ENCODE measurements at regions not wholly inside any gene's neighbourhood (a gene's known extent, or its start where the extent isn't known, plus 50 kb on each side); places are given as distances from the start of the nearest gene placed in this dataset.
"Not testable (repeated sequence)": the region's sequence is repeated elsewhere in the genome, so short reads cannot be mapped to it uniquely, and the experiment has no call there.

DNA sequence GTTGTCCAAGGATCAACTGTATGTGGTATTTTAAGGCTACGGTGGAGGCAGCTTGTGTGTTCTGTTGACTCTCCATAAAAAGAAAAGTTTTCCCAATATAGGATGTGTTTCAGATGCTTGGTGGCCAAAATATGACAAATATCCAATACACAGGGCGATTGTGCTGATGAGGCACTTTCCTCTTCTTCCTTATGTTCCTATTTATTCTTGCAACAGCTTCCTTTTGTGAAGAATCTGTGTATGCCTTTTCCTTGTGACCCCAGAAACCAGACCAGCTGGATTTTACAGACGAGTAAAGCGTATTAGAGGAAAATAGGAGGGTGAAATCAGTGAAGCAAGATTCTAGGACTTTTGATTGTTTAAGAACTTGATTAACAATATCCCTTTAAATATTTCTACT, 452.0 kb downstream of the DMAC1 start:
- no peak for DNase-seq (ENCODE audit: low read depth in 3 of 3)

GRCh38 chr9:7346144-7346543, 453.4 kb downstream of the DMAC1 start:
- DNase-seq (ENCODE audit: low read depth in 3 of 3) = no peak

DNA sequence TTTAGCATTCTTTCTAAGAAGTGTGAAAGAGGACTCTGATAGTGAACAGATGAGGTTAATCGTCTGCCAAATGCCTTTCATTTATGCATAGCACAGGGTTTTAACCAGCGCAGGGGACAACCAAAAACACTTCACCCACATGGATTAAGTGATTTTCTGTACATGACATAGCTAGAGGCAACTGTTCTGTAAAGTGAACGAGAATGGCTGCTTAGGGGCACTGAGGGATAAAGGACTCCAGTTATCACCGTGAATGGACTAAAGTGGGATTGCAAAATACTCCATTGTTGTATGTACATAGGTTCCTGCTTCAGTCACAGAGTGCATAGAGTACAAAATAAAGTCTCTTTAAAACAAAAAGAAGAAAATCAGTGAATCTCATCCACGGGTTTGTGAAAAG, 456.8 kb downstream of the DMAC1 start:
- no peak for DNase-seq (ENCODE audit: low read depth in 3 of 3)

DNA sequence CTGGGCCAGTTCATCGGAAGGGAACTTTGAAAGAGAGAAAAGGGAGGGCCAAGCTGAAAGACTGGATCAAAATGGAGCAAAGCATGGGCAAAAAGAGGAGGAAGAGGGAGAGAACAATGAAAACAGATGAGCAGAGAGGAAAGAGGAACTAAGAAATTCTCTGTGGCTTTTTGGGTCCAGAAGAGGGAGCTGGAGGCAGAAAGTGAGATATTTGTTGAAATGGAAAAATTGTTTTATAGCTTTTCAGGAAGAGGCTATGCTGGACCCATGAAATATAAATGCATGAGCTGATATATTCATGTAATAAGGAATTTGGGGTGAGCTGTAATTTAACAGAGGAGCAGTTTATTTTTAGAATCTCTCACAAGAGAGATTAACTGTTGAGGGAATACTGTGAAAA, 457.3 kb downstream of the DMAC1 start:
- no peak for DNase-seq (ENCODE audit: low read depth in 3 of 3)

DNA sequence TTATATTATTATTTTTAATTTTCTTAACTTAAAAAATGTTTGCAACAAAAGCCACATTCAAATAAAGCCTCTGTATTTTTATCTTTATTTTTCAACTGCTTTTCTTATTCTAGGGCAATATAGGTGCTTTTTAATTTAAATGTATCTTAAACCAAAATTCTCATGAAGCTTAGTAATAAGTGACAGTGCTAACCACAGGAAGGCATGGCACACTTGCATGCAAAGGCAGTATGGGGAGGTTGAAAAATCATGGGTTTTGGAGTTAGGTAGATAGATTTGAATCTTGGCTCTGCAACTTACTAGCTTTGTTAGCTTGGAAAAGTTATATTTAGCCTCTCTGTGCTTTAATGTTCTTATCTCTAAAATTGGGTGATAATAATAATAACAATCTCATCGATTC, 458.0 kb downstream of the DMAC1 start:
- no peak for DNase-seq (ENCODE audit: low read depth in 3 of 3)

GRCh38 chr9:7340451-7340850, 459.1 kb downstream of the DMAC1 start:
- no peak for DNase-seq (ENCODE audit: low read depth in 3 of 3)

GRCh38 chr9:7338586-7339281, 460.8 kb downstream of the DMAC1 start:
- no peak for DNase-seq (ENCODE audit: low read depth in 3 of 3)

DNA sequence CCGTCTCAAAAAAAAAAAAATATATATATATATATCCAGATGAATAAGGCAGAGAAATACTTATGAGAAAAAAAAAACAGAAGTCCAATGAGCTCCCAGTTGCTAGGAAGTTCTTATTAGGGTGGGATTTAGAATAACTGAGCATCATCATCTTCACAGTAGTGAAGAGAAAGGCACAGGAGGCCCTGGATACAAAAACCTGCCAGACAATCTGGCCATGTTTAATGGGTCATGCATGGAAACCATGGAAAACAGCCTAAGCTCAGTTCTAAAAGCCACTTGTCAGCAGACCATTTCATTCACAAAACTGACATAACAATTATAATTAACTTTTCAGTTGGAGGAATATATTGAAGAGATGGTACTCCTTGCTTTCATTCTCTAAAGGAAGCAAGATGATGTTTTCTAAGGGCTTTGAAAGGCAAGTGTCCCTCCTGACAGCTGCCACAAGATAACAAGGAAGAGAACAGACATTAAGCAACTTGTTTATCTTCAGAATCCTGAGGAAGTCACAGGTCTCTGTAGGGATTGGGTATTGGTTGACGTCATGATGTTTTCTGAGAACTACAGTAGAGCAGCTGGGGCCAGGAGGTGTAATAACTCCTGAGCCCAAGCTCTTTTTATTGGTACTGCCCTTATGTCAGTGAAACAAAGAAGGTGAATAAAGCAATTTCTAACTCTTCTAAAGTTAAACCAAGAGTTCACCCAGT, 463.1 kb downstream of the DMAC1 start:
- no peak for DNase-seq (ENCODE audit: low read depth in 3 of 3)

- no peak for DNase-seq (ENCODE audit: low read depth in 3 of 3)
These were observed 465.9 kb downstream of the DMAC1 start for GRCh38 chr9:7333719-7334118.

GRCh38 chr9:7332780-7333179, 466.8 kb downstream of the DMAC1 start:
- no peak for DNase-seq (ENCODE audit: low read depth in 3 of 3)

DNA sequence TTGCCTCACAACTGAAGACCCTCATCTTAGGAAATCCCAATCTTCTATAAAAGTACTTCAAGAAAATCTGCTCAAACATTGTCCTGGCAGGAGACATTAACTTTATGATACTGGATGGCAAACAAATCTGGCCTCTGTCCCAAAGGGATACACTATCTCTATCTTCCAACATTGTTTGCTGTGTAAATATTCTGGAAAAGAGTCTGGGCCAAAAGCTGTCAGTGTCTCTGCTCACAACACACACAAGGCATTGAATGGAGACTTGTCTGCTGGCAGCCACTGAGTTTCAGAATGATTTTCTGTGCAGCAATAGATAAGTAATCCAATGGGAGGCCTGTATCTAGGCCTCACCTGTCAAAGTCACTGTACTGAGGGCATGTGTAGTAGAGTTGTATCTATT, 471.1 kb downstream of the DMAC1 start:
- DNase-seq (ENCODE audit: low read depth in 3 of 3) = no peak

DNA sequence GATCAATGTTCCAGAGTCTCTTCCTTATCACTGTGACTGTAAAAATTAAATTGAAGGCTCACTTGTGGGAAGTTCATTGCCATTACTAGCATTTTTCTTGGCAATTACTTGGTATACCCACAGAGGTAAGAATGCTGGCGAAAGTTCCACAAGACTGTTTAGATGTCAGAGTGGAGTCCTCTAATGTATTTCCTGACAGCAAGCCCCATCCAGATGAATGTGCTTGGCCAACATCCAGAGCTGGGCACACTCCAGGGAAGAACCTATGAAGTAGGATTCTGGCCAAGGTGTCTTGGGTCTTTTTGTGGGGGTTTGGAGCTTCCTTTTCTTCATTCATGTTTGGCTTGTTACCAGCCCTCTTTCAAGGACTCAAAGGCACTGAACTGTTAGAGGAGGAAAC, 473.6 kb downstream of the DMAC1 start:
- DNase-seq (ENCODE audit: low read depth in 3 of 3) = no peak

- DNase-seq (ENCODE audit: low read depth in 3 of 3) = no peak
These were observed 475.4 kb downstream of the DMAC1 start for GRCh38 chr9:7324152-7324598.

DNA sequence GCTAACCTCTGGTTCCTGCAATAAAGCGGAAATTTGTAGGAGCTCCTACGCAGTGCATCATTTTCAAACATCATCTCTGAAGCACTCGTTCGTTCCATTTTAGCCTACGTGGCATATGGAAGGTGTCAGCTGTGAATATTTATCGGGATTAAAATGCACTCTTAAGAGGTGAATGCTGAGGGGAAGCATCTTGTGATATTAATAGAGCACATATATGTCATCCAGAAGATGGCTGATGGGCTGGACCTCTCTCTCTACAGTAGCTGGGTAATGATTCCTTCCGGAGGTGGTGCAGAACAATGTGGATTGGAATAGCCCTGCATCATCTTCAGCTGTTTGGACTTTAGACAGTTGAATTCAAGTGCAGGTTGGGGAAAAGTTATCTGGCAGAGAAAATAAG, 478.7 kb downstream of the DMAC1 start:
- DNase-seq (ENCODE audit: low read depth in 3 of 3) = no peak

- no peak for DNase-seq (ENCODE audit: low read depth in 3 of 3)
These were observed 479.4 kb downstream of the DMAC1 start for GRCh38 chr9:7320139-7320538.

DNA sequence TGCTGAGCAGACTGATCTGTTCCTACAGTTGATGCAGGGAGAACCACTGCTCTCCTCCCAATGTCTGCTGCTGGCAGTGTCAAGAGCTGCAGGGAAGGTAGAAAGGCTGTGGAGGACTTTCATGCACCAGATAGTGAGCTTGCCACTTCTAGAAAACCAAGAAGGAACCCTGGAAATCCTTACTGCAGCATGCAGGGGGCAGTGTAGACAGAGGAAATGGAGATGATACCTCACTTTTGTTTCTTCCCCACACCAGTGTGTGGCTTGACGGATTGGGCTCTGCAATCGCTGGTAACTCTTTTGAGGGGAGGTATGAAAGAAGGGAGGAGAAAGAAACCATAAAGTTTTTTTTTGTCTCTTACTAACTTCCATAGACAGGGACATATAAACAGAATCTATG, 480.7 kb downstream of the DMAC1 start:
- no peak for DNase-seq (ENCODE audit: low read depth in 3 of 3)

GRCh38 chr9:7316967-7317366, 482.6 kb downstream of the DMAC1 start:
- no peak for DNase-seq (ENCODE audit: low read depth in 3 of 3)

DNA sequence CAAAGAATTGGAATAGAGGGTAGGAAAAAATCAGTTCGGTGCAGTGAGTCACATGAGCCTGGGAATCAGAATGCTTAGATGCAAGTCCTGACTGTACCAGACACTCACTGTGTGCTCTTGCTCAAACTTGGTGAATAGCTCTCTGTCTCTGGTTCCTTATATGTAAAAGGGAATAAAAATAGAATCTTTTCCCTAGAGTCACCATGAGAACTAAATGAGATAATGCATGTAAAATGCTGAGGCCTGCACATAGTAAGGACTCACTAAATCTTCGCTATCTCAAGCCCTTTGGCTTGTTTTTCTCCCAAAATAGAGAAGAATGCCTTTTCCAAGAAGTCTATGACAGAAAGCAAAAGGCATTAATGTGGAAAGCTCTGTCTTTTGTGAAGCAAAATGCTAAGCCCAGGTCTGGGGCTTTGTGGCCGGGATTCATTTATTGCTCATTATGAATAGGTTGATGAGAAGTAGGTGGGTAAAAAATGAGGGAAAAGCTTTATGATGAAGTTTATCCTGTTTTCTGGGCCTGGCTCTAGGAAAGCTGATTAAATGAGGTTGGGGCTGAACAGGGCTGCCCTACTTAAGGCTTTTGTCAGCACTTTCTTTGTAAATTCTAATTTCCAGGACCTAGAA, 483.3 kb downstream of the DMAC1 start:
- no peak for DNase-seq (ENCODE audit: low read depth in 3 of 3)

DNA sequence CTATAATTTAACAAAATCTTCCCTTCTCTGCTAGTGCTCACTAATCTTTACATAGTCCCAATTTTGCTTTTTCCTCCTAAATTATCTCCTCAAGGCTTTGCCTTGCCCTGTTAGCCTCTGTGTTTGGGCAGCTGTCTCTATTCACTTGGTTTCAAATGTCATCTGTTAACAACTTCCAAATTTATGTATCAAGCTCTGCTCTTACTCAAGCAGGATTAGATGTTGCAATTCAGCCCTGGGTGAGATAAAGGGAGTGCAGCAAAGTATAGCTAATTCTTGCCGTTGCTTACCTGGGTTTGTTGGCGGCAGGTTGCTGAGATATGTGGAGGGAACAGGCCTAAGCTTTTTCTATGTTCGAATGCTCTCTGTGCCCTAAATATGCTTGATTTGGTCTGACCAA, 483.8 kb downstream of the DMAC1 start:
- no peak for DNase-seq (ENCODE audit: low read depth in 3 of 3)

GRCh38 chr9:7315116-7315515, 484.5 kb downstream of the DMAC1 start:
- no peak for DNase-seq (ENCODE audit: low read depth in 3 of 3)

DNA sequence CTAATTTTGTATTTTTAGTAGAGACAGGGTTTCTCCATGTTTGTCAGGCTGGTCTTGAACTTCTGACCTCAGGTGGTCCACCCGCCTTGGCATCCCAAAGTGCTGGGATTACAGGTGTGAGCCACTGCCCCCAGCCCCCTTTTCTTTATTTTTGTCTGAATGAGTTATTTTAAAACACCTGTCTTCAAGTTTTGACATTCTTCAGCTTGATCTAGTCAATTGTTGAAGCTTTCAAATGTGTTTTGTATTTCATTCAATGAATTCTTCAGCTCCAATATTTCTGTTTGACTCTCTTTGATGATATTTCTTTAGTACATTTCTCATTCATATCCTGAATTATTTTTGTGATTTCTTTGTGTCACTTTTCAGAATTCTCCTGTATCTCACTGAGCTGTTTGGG, 486.2 kb downstream of the DMAC1 start:
- DNase-seq (ENCODE audit: low read depth in 3 of 3) = no peak

DNA sequence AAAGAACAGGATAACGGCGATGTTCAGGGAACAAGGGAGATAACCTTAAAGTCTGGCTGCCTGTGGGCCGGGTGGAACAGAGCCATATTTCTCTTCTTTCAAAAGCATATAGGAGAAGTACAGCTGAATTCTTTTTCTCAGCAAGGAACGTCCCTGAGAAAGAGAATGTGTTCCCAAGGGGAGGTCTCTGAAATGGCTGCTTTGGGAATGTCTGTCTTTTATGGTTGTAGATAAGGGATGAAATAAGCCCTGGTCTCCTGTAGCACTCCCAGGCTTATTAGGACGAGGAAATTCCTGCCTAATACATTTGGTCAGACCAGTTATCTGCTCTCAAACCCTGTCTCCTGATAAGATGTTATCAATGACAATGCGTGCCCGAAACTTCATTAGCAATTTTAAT, 490.5 kb downstream of the DMAC1 start:
- not testable (repeated sequence) for DNase-seq (ENCODE audit: low read depth in 3 of 3)

DNA sequence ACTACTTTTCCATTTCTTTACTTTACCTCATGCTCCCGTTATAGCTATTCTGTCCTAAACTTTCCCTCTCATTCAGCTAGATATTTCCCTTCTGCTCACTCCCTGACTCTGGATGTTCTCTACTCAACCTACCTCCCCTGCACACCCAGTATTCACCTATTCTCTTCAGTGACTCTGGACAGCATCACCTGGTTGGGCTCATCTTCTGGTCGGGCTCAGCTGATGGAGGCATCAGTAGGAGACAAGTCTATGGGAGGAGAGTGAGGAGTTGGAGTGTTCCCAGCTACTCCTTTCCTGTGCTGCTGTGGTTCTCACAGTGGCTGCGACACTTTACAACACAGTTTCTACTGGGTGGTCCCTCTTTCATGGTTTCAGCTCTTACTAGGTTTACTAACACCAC, 493.9 kb downstream of the DMAC1 start:
- no peak for DNase-seq (ENCODE audit: low read depth in 3 of 3)
